SJSA1 (cell line): ENCODE measurements at regions not wholly inside any gene's neighbourhood (a gene's known extent, or its start where the extent isn't known, plus 50 kb on each side); places are given as distances from the start of the nearest gene placed in this dataset.

ENCODE experiments used
- DNase-seq, 2 experiments: peaks; one replicate each; pipeline ENCODE4 v3.0.0-alpha.2; 2015 to 2020; ENCODE audit warnings: low spot score in 2 of 2, low read depth in 1 of 2
- H3K27ac ChIP-seq: fragments of 250-450 bp; sonication (Bioruptor Pico); 2 replicates; pipeline ENCODE4 v1.5.1; 2020; ENCODE audit warnings: mild to moderate bottlenecking, moderate library complexity
- H3K27me3 ChIP-seq: fragments of 250-450 bp; sonication (Bioruptor Pico); replicated peaks from 2 replicates; pipeline ENCODE4 v1.5.1; 2020; ENCODE audit warnings: mild to moderate bottlenecking, moderate library complexity
- H3K36me3 ChIP-seq: fragments of 250-450 bp; sonication (Bioruptor Pico); 2 replicates; pipeline ENCODE4 v1.5.1; 2020; ENCODE audit warnings: mild to moderate bottlenecking
- H3K4me1 ChIP-seq: fragments of 250-450 bp; sonication (Bioruptor Pico); replicated peaks from 2 replicates; pipeline ENCODE4 v1.6.1; 2021; ENCODE audit warnings: mild to moderate bottlenecking
- H3K4me3 ChIP-seq: fragments of 250-450 bp; sonication (Bioruptor Pico); 2 replicates; pipeline ENCODE4 v1.5.1; 2020; ENCODE audit warnings: mild to moderate bottlenecking
- H3K9me3 ChIP-seq: fragments of 250-450 bp; sonication (Bioruptor Pico); replicated peaks from 2 replicates; pipeline ENCODE4 v1.5.1; 2020; ENCODE audit warnings: mild to moderate bottlenecking

- Histone ChIP-seq H3K4me3 (no peak overlapping the region), H3K27ac (no peak overlapping the region), H3K27me3 (no peaks in the 10 kb centered on the region), H3K9me3 (no peaks in the 10 kb centered on the region), H3K36me3 (no peaks in the 10 kb centered on the region), H3K4me1 (no peaks in the 10 kb centered on the region)
- no peak for DNase-seq
Observed at GRCh38 chr14:26338231-26338630, 259.6 kb downstream of the NOVA1 start.

- no peak for DNase-seq
Observed at GRCh38 chr14:26334288-26334687, 263.5 kb downstream of the NOVA1 start.

GRCh38 chr14:26332966-26333365 is 264.9 kb downstream of the NOVA1 start:
- Histone ChIP-seq H3K9me3 (no peaks in the 10 kb centered on the region), H3K36me3 (no peaks in the 10 kb centered on the region), H3K27ac (no peak overlapping the region), H3K4me1 (no peaks in the 10 kb centered on the region), H3K27me3 (no peaks in the 10 kb centered on the region), H3K4me3 (no peak overlapping the region)
- no peak for DNase-seq

More at GRCh38 chr14:26334288-26334687, 263.5 kb downstream of the NOVA1 start:
- H3K27ac ChIP-seq, result no peak overlapping the region
- H3K27me3 ChIP-seq, result no peaks in the 10 kb centered on the region
- no peaks in the 10 kb centered on the region for H3K4me1 ChIP-seq
- no peaks in the 10 kb centered on the region for H3K36me3 ChIP-seq
- H3K9me3 ChIP-seq, result no peaks in the 10 kb centered on the region
- H3K4me3 ChIP-seq, result no peak overlapping the region

GRCh38 chr14:26330982-26331381 is 266.9 kb downstream of the NOVA1 start:
- no peak overlapping the region for H3K27ac ChIP-seq
- no peak for DNase-seq
- H3K4me3 ChIP-seq, result no peak overlapping the region
- H3K36me3 ChIP-seq, result no peaks in the 10 kb centered on the region
- no peaks in the 10 kb centered on the region for H3K9me3 ChIP-seq
- H3K4me1 ChIP-seq, result no peaks in the 10 kb centered on the region
- no peaks in the 10 kb centered on the region for H3K27me3 ChIP-seq

GRCh38 chr14:26328791-26329190 is 269.0 kb downstream of the NOVA1 start:
- no peak overlapping the region for H3K4me3 ChIP-seq
- no peak overlapping the region for H3K27ac ChIP-seq
- no peaks in the 10 kb centered on the region for H3K9me3 ChIP-seq
- no peak for DNase-seq
- H3K36me3 ChIP-seq, result no peaks in the 10 kb centered on the region
- no peaks in the 10 kb centered on the region for H3K27me3 ChIP-seq
- no peaks in the 10 kb centered on the region for H3K4me1 ChIP-seq

- DNase-seq, result no peak
- H3K9me3 ChIP-seq, result no peaks in the 10 kb centered on the region
- no peak overlapping the region for H3K27ac ChIP-seq
- H3K4me1 ChIP-seq, result no peaks in the 10 kb centered on the region
- H3K36me3 ChIP-seq, result no peaks in the 10 kb centered on the region
- no peak overlapping the region for H3K4me3 ChIP-seq
- H3K27me3 ChIP-seq, result no peaks in the 10 kb centered on the region
Observed at GRCh38 chr14:26323869-26324268, 274.0 kb downstream of the NOVA1 start.

- no peak overlapping the region for H3K27ac ChIP-seq
- no peaks in the 10 kb centered on the region for H3K9me3 ChIP-seq
- no peak for DNase-seq
- H3K27me3 ChIP-seq, result no peaks in the 10 kb centered on the region
- no peaks in the 10 kb centered on the region for H3K4me1 ChIP-seq
- no peak overlapping the region for H3K4me3 ChIP-seq
- no peaks in the 10 kb centered on the region for H3K36me3 ChIP-seq
Observed at GRCh38 chr14:26320886-26321285, 276.9 kb downstream of the NOVA1 start.

- H3K4me1 ChIP-seq, result no peaks in the 10 kb centered on the region
- H3K27me3 ChIP-seq, result no peaks in the 10 kb centered on the region
- no peak overlapping the region for H3K27ac ChIP-seq
- H3K4me3 ChIP-seq, result no peak overlapping the region
- no peak for DNase-seq
- H3K9me3 ChIP-seq, result no peaks in the 10 kb centered on the region
- no peaks in the 10 kb centered on the region for H3K36me3 ChIP-seq
Observed at GRCh38 chr14:26319139-26319864, 278.5 kb downstream of the NOVA1 start.

- H3K4me1 ChIP-seq, result no peaks in the 10 kb centered on the region
- no peak overlapping the region for H3K4me3 ChIP-seq
- H3K27me3 ChIP-seq, result no peaks in the 10 kb centered on the region
- H3K27ac ChIP-seq, result no peak overlapping the region
- no peaks in the 10 kb centered on the region for H3K9me3 ChIP-seq
- no peaks in the 10 kb centered on the region for H3K36me3 ChIP-seq
- DNase-seq, result no peak
Observed at GRCh38 chr14:26304056-26304455, 293.8 kb downstream of the NOVA1 start.

GRCh38 chr14:26293909-26294308 is 303.9 kb downstream of the NOVA1 start:
- Histone ChIP-seq H3K36me3 (no peaks in the 10 kb centered on the region), H3K27ac (no peak overlapping the region), H3K27me3 (no peaks in the 10 kb centered on the region), H3K4me3 (no peak overlapping the region), H3K4me1 (no peaks in the 10 kb centered on the region), H3K9me3 (no peaks in the 10 kb centered on the region)
- DNase-seq, result no peak

GRCh38 chr14:26289891-26290486 is 307.8 kb downstream of the NOVA1 start:
- Histone ChIP-seq H3K36me3 (no peaks in the 10 kb centered on the region), H3K4me1 (no peaks in the 10 kb centered on the region), H3K27ac (peak overlapping the region; percentile 19; the same call in 1 of the 2 replicates), H3K27me3 (no peaks in the 10 kb centered on the region), H3K4me3 (no peak overlapping the region), H3K9me3 (no peaks in the 10 kb centered on the region)
- DNase-seq, result peak in 1 of 2 experiments; percentile 10

- Histone ChIP-seq H3K27ac (no peak overlapping the region), H3K4me3 (no peak overlapping the region), H3K27me3 (no peaks in the 10 kb centered on the region), H3K4me1 (peaks cover 3% of the 10 kb centered on the region), H3K9me3 (no peaks in the 10 kb centered on the region), H3K36me3 (no peaks in the 10 kb centered on the region)
- DNase-seq, result no peak
Observed at GRCh38 chr14:26286913-26287205, 311.0 kb downstream of the NOVA1 start.

GRCh38 chr14:26286081-26286912 is 311.5 kb downstream of the NOVA1 start:
- no peak overlapping the region for H3K27ac ChIP-seq
- DNase-seq, result no peak
- H3K36me3 ChIP-seq, result no peaks in the 10 kb centered on the region
- peaks cover 9% of the 10 kb centered on the region for H3K4me1 ChIP-seq
- no peaks in the 10 kb centered on the region for H3K27me3 ChIP-seq
- no peaks in the 10 kb centered on the region for H3K9me3 ChIP-seq
- H3K4me3 ChIP-seq, result no peak overlapping the region

- peaks cover 13% of the 10 kb centered on the region for H3K4me1 ChIP-seq
- no peaks in the 10 kb centered on the region for H3K36me3 ChIP-seq
- no peaks in the 10 kb centered on the region for H3K27me3 ChIP-seq
- no peak for DNase-seq
- no peaks in the 10 kb centered on the region for H3K9me3 ChIP-seq
- no peak overlapping the region for H3K27ac ChIP-seq
- H3K4me3 ChIP-seq, result no peak overlapping the region
Observed at GRCh38 chr14:26282578-26282977, 315.3 kb downstream of the NOVA1 start.
